GM12872 (cell line): ENCODE measurements at regions not wholly inside any gene's neighbourhood (a gene's known extent, or its start where the extent isn't known, plus 50 kb on each side); places are given as distances from the start of the nearest gene placed in this dataset.

Source experiments
- CTCF ChIP-seq: IDR thresholded peaks from 3 replicates; pipeline ENCODE4 v1.5.1; 2011; ENCODE audit warnings: low read depth, mild to moderate bottlenecking, low read length, moderate library complexity; ENCODE audit not compliant: insufficient read depth

GRCh38 chr6:132972971-132973370 is 158.6 kb downstream of the RPS12 start:
- no peak for TF ChIP-seq CTCF

GRCh38 chr6:132973514-132973993 is 159.2 kb downstream of the RPS12 start:
- TF ChIP-seq CTCF: no peak

- TF ChIP-seq CTCF: no peak
These were observed 159.8 kb downstream of the RPS12 start for GRCh38 chr6:132974122-132974521.

- TF ChIP-seq CTCF: no peak
These were observed 163.0 kb downstream of the RPS12 start for GRCh38 chr6:132977413-132977812.

- TF ChIP-seq CTCF: no peak
These were observed 164.3 kb downstream of the RPS12 start for GRCh38 chr6:132978685-132979084.

- no peak for TF ChIP-seq CTCF
These were observed 179.4 kb downstream of the RPS12 start for GRCh38 chr6:132993738-132994137.

GRCh38 chr6:132995009-132995408 is 180.6 kb downstream of the RPS12 start:
- TF ChIP-seq CTCF: no peak

GRCh38 chr6:132995432-132995831 is 181.1 kb downstream of the RPS12 start:
- TF ChIP-seq CTCF: no peak
